IMR-90 (cell line): ENCODE measurements at regions not wholly inside any gene's neighbourhood (a gene's known extent, or its start where the extent isn't known, plus 50 kb on each side); places are given as distances from the start of the nearest gene placed in this dataset.

Experiments
- ATAC-seq: fragments of 200-7000 bp; cut with Tn5 transposase; 2 replicates; pipeline ENCODE4 v1.9.1; 2020; ENCODE audit warnings: low read depth, mild to moderate bottlenecking, moderate library complexity
- BruUV-seq: library from RNA; stranded (reverse); fragments of 400-500 nt; replicated peaks from 2 replicates; lab custom pipeline; 2021; lab: Mats Ljungman, UMichigan
- CTCF ChIA-PET: fragments of 300-600 bp; formaldehyde crosslinking; extraction: SDS; loops from one replicate; lab custom pipeline; 2021; ENCODE audit warnings: antibody characterized with exemption; lab: Yijun Ruan, JAX
- POLR2A ChIA-PET: fragments of 300-600 bp; sonication (Branson Sonifier 250); formaldehyde crosslinking; loops from one replicate; lab custom pipeline; 2022; ENCODE audit warnings: antibody characterized with exemption; ENCODE audit not compliant: unreplicated experiment; lab: Charles Lee
- DNase-seq: peaks from one replicate; pipeline ENCODE4 v3.0.0; 2013
- H2AFZ ChIP-seq: replicated peaks from 2 replicates; pipeline ENCODE3; 2013; ENCODE audit warnings: low read length, mild to moderate bottlenecking; ENCODE audit not compliant: poor library complexity
- H2AK5ac ChIP-seq: 2 replicates; pipeline ENCODE4 v1.6.1; 2013; ENCODE audit warnings: low read depth, low read length, inconsistent platforms
- H2AK9ac ChIP-seq: replicated peaks from 2 replicates; pipeline ENCODE3; 2013; ENCODE audit warnings: mild to moderate bottlenecking, low read depth, low read length, moderate library complexity; ENCODE audit not compliant: poor library complexity
- H2BK120ac ChIP-seq: 2 replicates; pipeline ENCODE4 v1.6.1; 2013; ENCODE audit warnings: low read depth, low read length, inconsistent platforms
- H2BK15ac ChIP-seq: 3 replicates; pipeline ENCODE4 v1.6.1; 2013; ENCODE audit warnings: low read depth, low read length, inconsistent platforms
- H2BK20ac ChIP-seq: 2 replicates; pipeline ENCODE4 v1.6.1; 2013; ENCODE audit warnings: low read depth, mild to moderate bottlenecking, inconsistent platforms, low read length, moderate library complexity
- H2BK5ac ChIP-seq: 2 replicates; pipeline ENCODE4 v1.6.1; 2013; ENCODE audit warnings: mild to moderate bottlenecking, low read depth, low read length, inconsistent platforms; ENCODE audit not compliant: poor library complexity, severe bottlenecking
- H3K14ac ChIP-seq: replicated peaks from 2 replicates; pipeline ENCODE4 v1.6.1; 2013; ENCODE audit warnings: low read depth, low read length, inconsistent platforms
- H3K18ac ChIP-seq: 2 replicates; pipeline ENCODE4 v1.6.1; 2013; ENCODE audit warnings: low read depth, low read length, control low read depth
- H3K23ac ChIP-seq: 2 replicates; pipeline ENCODE4 v1.6.1; 2013; ENCODE audit warnings: low read depth, low read length, inconsistent platforms
- H3K27ac ChIP-seq: 2 replicates; pipeline ENCODE4 v1.5.1; 2013; ENCODE audit warnings: mild to moderate bottlenecking, control low read depth, low read length; ENCODE audit not compliant: insufficient read depth
- H3K27me3 ChIP-seq: 2 replicates; pipeline ENCODE4 v1.6.1; 2013; ENCODE audit warnings: low read length; ENCODE audit not compliant: control insufficient read depth, insufficient read depth
- H3K36me3 ChIP-seq: 2 replicates; pipeline ENCODE4 v1.6.1; 2013; ENCODE audit warnings: low read length, mixed read lengths; ENCODE audit not compliant: control insufficient read depth, insufficient read depth
- H3K4ac ChIP-seq: 2 replicates; pipeline ENCODE4 v1.6.1; 2013; ENCODE audit warnings: low read depth, low read length, inconsistent platforms
- H3K4me1 ChIP-seq: 2 replicates; pipeline ENCODE4 v1.6.1; 2013; ENCODE audit warnings: low read length, mixed read lengths; ENCODE audit not compliant: control insufficient read depth, insufficient read depth
- H3K4me2 ChIP-seq: 2 replicates; pipeline ENCODE4 v1.6.1; 2013; ENCODE audit warnings: low read depth, mild to moderate bottlenecking, control low read depth, low read length, moderate library complexity
- H3K4me3 ChIP-seq: 2 replicates; pipeline ENCODE4 v1.5.1; 2013; ENCODE audit warnings: low read depth, mild to moderate bottlenecking, control low read depth, low read length, moderate library complexity; ENCODE audit not compliant: insufficient read depth
- H3K56ac ChIP-seq: 2 replicates; pipeline ENCODE4 v1.6.1; 2013; ENCODE audit warnings: low read length, inconsistent platforms; ENCODE audit not compliant: insufficient read depth; ENCODE audit errors: extremely low read depth
- H3K79me1 ChIP-seq, 2 experiments: 2 replicates each; pipeline ENCODE4 v1.6.1; 2013; ENCODE audit warnings: low read length in 2 of 2, inconsistent platforms in 1 of 2, low read depth in 1 of 2
- H3K9ac ChIP-seq: 2 replicates; pipeline ENCODE4 v1.6.1; 2013; ENCODE audit warnings: low read depth, low read length, control low read depth
- H3K9me1 ChIP-seq: 2 replicates; pipeline ENCODE4 v1.6.1; 2013; ENCODE audit warnings: low read length, inconsistent platforms; ENCODE audit not compliant: insufficient read depth
- H3K9me3 ChIP-seq: 2 replicates; pipeline ENCODE4 v1.6.1; 2013; ENCODE audit warnings: low read length; ENCODE audit not compliant: control insufficient read depth, insufficient read depth
- H4K20me1 ChIP-seq: 2 replicates; pipeline ENCODE4 v1.6.1; 2013; ENCODE audit warnings: low read length, inconsistent platforms; ENCODE audit not compliant: insufficient read depth
- H4K5ac ChIP-seq: 2 replicates; pipeline ENCODE4 v1.6.1; 2013; ENCODE audit warnings: mild to moderate bottlenecking, low read depth, low read length, control low read depth
- H4K8ac ChIP-seq, 2 experiments: 2 replicates each; pipeline ENCODE4 v1.6.1; 2013; ENCODE audit warnings: low read depth in 2 of 2, low read length in 2 of 2, control low read depth in 1 of 2, inconsistent platforms in 1 of 2
- H4K91ac ChIP-seq: 2 replicates; pipeline ENCODE4 v1.6.1; 2013; ENCODE audit warnings: low read depth, low read length, inconsistent platforms; ENCODE audit not compliant: insufficient read depth
- CEBPB ChIP-seq: IDR thresholded peaks from 2 replicates; pipeline ENCODE4 v1.6.1; 2012; ENCODE audit warnings: low read depth, low read length, improper control_type of control experiment
- FOS ChIP-seq: fragments of 150-350 bp; IDR thresholded peaks from 2 replicates; pipeline ENCODE4 v1.6.1; 2016; ENCODE audit warnings: low read depth, low read length
- MAFK ChIP-seq: IDR thresholded peaks from 2 replicates; pipeline ENCODE4 v1.6.1; 2012; ENCODE audit warnings: low read depth, low read length, improper control_type of control experiment
- MAZ ChIP-seq: IDR thresholded peaks from 2 replicates; pipeline ENCODE4 v1.6.1; 2012; ENCODE audit warnings: low read depth, mild to moderate bottlenecking, low read length, improper control_type of control experiment, moderate library complexity, borderline replicate concordance
- MXI1 ChIP-seq: IDR thresholded peaks from 2 replicates; pipeline ENCODE4 v1.6.1; 2012; ENCODE audit warnings: low read depth, mild to moderate bottlenecking, low read length, moderate library complexity, borderline replicate concordance
- NFE2L2 ChIP-seq: fragments of 150-350 bp; IDR thresholded peaks from 2 replicates; pipeline ENCODE4 v1.6.1; 2016; ENCODE audit warnings: low read depth, mild to moderate bottlenecking, low read length
- POLR2A ChIP-seq: IDR thresholded peaks from 2 replicates; pipeline ENCODE4 v1.6.1; 2012; ENCODE audit warnings: mild to moderate bottlenecking, low read depth, low read length
- SMC3 ChIP-seq: fragments of 150-350 bp; IDR thresholded peaks from 2 replicates; pipeline ENCODE4 v1.6.1; 2016; ENCODE audit warnings: low read depth, mild to moderate bottlenecking, antibody characterized with exemption, low read length, moderate library complexity
- WGBS, 2 experiments: methylation state at CpG; one replicate each; pipeline versions ENCODE4 v1.1.5 to v1.1.7; 2013; ENCODE audit warnings: missing lambda C conversion rate in 2 of 2; ENCODE audit not compliant: insufficient read length in 1 of 2; ENCODE audit errors: extremely low coverage in 2 of 2; 5-methylcytosine and 5-hydroxymethylcytosine counted together
- dilution Hi-C: fragments of 300-500 bp; cut with HindIII; formaldehyde crosslinking; loops from one replicate; pipeline ENCODE4 v1.14.3; 2018; ENCODE audit warnings: low sequenced_read_pairs; ENCODE audit not compliant: unreplicated experiment
- in situ Hi-C: fragments of 300-500 bp; cut with MboI; formaldehyde crosslinking; loops from 3 replicates; pipeline ENCODE4 v1.14.3; 2019; ENCODE audit warnings: low sequenced_read_pairs, inconsistent platforms, mixed read lengths
- intact Hi-C: fragments of 100-400 bp; cut with micrococcal nuclease; formaldehyde crosslinking; loops from 2 replicates; pipeline ENCODE4 v1.10.0; 2022

GRCh38 chr9:99401680-99402504 is 179.8 kb downstream of the SEC61B start (continued):
- no peak for TF ChIP-seq MAFK
- TF ChIP-seq NFE2L2: no peak

- Histone ChIP-seq H2BK5ac (no peak overlapping the region), H2AK9ac (peak overlapping the region; percentile 3), H3K9me3 (no peaks in the 10 kb centered on the region), H3K4me2 (no peak overlapping the region), H3K9ac (no peak overlapping the region), H3K4me3 (no peak overlapping the region), H3K4me1 (peaks cover 21% of the 10 kb centered on the region), H3K23ac (0 out of 2 replicates have a peak overlapping the region, but pooled peaks have one; percentile 6), H4K5ac (no peak overlapping the region; the same call in 1 of the 2 replicates), H3K56ac (no peak overlapping the region), H3K14ac (peak overlapping the region; percentile 51; the same call in 1 of the 2 replicates), H3K79me1 (no peaks in the 10 kb centered on the region), H2BK20ac (peak overlapping the region; percentile 90; the same call in 1 of the 2 replicates), H3K27me3 (no peaks in the 10 kb centered on the region), H2AK5ac (peak overlapping the region; percentile 91; the same call in 1 of the 2 replicates), H4K91ac (peak overlapping the region; percentile 89), H4K8ac (peak overlapping the region in 1 of 2 experiments; percentile 56; a peak in 2 of 4 replicates), H2BK120ac (peak overlapping the region; percentile 85), H3K9me1 (peaks cover 29% of the 10 kb centered on the region), H2BK15ac (peak overlapping the region; percentile 84; the same call in 2 of the 3 replicates), H4K20me1 (no peaks in the 10 kb centered on the region), H3K36me3 (no peaks in the 10 kb centered on the region), H3K27ac (no peak overlapping the region), H3K18ac (no peak overlapping the region), H3K4ac (peak overlapping the region; percentile 82), H2AFZ (no peak overlapping the region)
- POLR2A ChIA-PET: no interaction called here
- dilution Hi-C loops (no loop called here), in situ Hi-C loops (no loop called here), intact Hi-C loops (no loop called here)
- ATAC-seq (no peak), DNase-seq (no peak)
- BruUV-seq: no TSS peak
- no peak for TF ChIP-seq MAZ
- TF ChIP-seq CEBPB: no peak
- no peak for TF ChIP-seq POLR2A
- TF ChIP-seq FOS: no peak
- no peak for TF ChIP-seq MXI1
- TF ChIP-seq SMC3: no peak
- CTCF ChIA-PET: no interaction called here
- WGBS, 2 experiments: no CpG with 5 or more reads among the region's 1 CpG
Observed at GRCh38 chr9:99403371-99403770, 181.3 kb downstream of the SEC61B start.
